Vagina (tissue), 2 donors: ENCODE measurements at regions not wholly inside any gene's neighbourhood (a gene's known extent, or its start where the extent isn't known, plus 50 kb on each side); places are given as distances from the start of the nearest gene placed in this dataset.

ENCODE experiments used
- CTCF ChIP-seq, 3 experiments: fragments of 450-650 bp in 2 of 3; fragments of 200-600 bp in 1 of 3; sonication (generic) in 1 of 3; IDR thresholded peaks; one replicate each; pipeline ENCODE4 v1.5.1; 2017 to 2019; ENCODE audit warnings: antibody characterized with exemption in 3 of 3, mild to moderate bottlenecking in 2 of 3, moderate library complexity in 2 of 3
- POLR2A ChIP-seq, 2 donors: fragments of 450-650 bp; IDR thresholded peaks; one replicate each; pipeline ENCODE4 v1.6.1; 2017; ENCODE audit warnings: antibody characterized with exemption in 2 of 2, mild to moderate bottlenecking in 2 of 2, moderate library complexity in 2 of 2

- TF ChIP-seq POLR2A (IDR thresholded peaks at IDR 0.05), result no peak
- no peak for TF ChIP-seq CTCF (IDR thresholded peaks at IDR 0.05)
These were observed 120.7 kb upstream of the NT5E start for GRCh38 chr6:85329196-85329595.
